Erythroblast (primary cell): ENCODE measurements at regions not wholly inside any gene's neighbourhood (a gene's known extent, or its start where the extent isn't known, plus 50 kb on each side); places are given as distances from the start of the nearest gene placed in this dataset.
A peak's percentile ranks its signal among the peaks of the same experiment; 100 is the strongest.
"Not testable (repeated sequence)": the region's sequence is repeated elsewhere in the genome, so short reads cannot be mapped to it uniquely, and the experiment has no call there.

ENCODE experiments used
- DNase-seq, 2 experiments: peaks; one replicate each; lab custom pipeline; 2025; lab: John Stamatoyannopoulos, UW
- GATA1 ChIP-seq: IDR thresholded peaks from 2 replicates; pipeline ENCODE4 v1.6.1; 2011; ENCODE audit warnings: low read depth, mild to moderate bottlenecking, control low read depth, low read length, moderate library complexity
- POLR2A ChIP-seq: IDR thresholded peaks from 2 replicates; pipeline ENCODE4 v1.6.1; 2011; ENCODE audit warnings: mild to moderate bottlenecking, low read length

GRCh38 chrX:42027367-42028000 lies 104.1 kb upstream of the CASK start:
- DNase-seq: no peak
- TF ChIP-seq POLR2A (no peak), GATA1 (no peak)

GRCh38 chrX:42025861-42026260 lies 102.5 kb upstream of the CASK start:
- TF ChIP-seq GATA1: no peak
- TF ChIP-seq POLR2A: no peak
- DNase-seq: no peak

- no peak for DNase-seq
- TF ChIP-seq POLR2A (no peak), GATA1 (no peak)
These were observed 99.8 kb upstream of the CASK start for GRCh38 chrX:42023122-42023521.

- TF ChIP-seq POLR2A (no peak), GATA1 (no peak)
- DNase-seq: no peak
These were observed 98.8 kb upstream of the CASK start for GRCh38 chrX:42022158-42022557.

- no peak for TF ChIP-seq GATA1
- TF ChIP-seq POLR2A: no peak
- DNase-seq: no peak
These were observed 97.7 kb upstream of the CASK start for GRCh38 chrX:42021058-42021457.

- TF ChIP-seq GATA1: no peak
- no peak for DNase-seq
These were observed 96.9 kb upstream of the CASK start for GRCh38 chrX:42020225-42020624.

- no peak for DNase-seq
- TF ChIP-seq POLR2A (no peak), GATA1 (no peak)
These were observed 94.6 kb upstream of the CASK start for GRCh38 chrX:42017971-42018370.

GRCh38 chrX:42000836-42001235 lies 77.5 kb upstream of the CASK start:
- no peak for DNase-seq
- no peak for TF ChIP-seq GATA1
- TF ChIP-seq POLR2A: no peak

GRCh38 chrX:41984628-41985027 lies 61.3 kb upstream of the CASK start:
- TF ChIP-seq GATA1 (no peak), POLR2A (no peak)
- no peak for DNase-seq

GRCh38 chrX:41982953-41983352 lies 59.6 kb upstream of the CASK start:
- no peak for TF ChIP-seq POLR2A
- peak in 1 of 2 experiments; percentile 10 for DNase-seq

- DNase-seq: peak in 1 of 2 experiments; percentile 1
- TF ChIP-seq POLR2A (no peak), GATA1 (no peak)
These were observed 58.2 kb upstream of the CASK start for GRCh38 chrX:41981481-41982013.

GRCh38 chrX:41974677-41975076 lies 51.3 kb upstream of the CASK start:
- DNase-seq: not testable (repeated sequence)

GRCh38 chrX:41973208-41973607 lies 49.9 kb upstream of the CASK start:
- TF ChIP-seq POLR2A (no peak), GATA1 (no peak)
- DNase-seq: no peak
